COLO829 (cell line): ENCODE measurements at regions not wholly inside any gene's neighbourhood (a gene's known extent, or its start where the extent isn't known, plus 50 kb on each side); places are given as distances from the start of the nearest gene placed in this dataset.

ENCODE experiments used
- DNase-seq: peaks from one replicate; pipeline ENCODE4 v3.0.0; 2012; ENCODE audit warnings: low spot score

DNA sequence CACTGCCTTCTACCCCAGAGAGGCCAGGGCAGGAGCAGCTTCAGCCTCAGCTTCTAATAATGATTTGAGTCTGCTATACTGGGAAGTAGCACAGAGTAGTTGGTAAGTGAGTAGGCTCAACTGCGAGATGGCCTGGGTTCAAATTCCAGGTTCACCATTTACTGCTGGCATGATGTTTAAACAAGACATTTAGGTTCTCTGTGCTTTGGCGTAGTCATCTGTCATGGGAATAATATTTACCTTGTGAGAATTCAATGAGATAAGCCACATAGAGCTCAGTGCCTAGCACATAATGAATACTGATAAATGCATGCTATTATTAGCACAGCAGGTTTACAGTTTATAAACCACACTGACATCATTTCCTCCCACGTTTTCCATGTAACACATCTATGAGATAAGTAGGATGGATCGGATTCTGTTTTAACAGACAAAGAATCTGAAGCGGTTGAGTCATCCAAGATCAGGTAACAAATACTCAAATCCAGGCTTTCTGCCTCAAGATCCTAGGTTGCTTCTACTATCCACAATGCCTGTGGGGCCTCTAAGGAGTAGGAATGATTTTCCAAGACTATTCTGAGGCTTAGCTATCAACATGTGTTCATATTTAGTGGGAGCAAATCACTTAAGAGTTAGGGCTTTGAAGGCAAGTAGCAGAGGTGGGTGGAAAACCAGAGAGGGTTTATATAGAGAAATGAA is 72.9 kb upstream of the DTNBP1 start:
- DNase-seq = peak; percentile 46

DNA sequence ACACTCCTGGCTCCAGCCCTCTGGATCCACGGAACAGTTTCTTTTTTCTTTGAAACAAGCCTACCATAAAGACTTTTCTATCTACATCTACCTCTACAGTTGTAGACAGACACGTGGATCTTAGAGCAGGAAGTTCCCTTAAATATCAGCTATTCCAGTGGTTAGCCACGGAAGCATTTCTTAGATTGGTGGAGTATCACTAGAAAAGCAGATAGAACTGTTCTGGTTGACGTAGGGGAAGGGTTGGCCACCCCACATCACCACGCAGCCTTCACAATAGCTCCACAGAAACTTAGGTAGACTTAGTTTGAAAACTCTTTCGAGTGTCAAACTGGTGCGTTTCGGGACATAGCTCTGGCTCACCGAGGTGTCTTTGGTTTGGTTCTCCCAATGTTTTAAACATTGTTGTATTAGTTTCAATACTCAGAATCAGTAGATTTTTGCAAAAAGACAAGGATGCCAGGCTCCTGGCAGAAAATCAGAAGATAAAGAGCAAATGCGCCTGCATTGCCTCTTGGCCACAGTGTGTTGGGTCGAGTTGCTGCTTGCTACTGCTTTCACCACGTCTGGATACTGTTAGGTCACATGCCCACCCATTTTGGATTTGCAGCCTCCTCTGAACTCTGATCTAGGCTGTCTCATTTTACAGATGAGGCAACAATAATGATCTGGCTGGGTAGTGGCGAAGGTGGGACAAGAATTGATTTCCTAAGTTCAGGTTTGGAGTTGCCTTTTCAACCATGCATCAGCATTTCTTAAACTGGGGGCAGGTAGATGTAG is 71.5 kb upstream of the DTNBP1 start:
- no peak for DNase-seq

DNA sequence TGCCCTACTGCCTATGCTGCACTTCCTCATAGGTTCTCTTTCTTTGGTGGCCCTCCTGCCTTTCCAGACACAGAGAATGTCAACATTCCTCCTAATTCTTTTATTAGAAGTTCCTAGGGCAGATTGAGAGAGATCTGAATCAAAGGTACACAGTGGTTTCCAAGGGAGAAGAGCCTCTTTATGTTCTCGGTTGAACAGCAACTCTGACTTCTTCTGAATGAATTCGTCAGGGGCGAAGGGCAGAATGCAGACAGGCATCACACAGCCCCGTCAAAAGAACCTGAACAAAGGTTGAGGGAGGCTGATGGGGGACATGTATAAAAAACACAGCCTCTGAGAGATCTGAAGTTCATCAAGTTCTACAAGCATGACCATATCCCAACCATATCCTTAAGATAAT is 68.1 kb upstream of the DTNBP1 start:
- DNase-seq = no peak

DNA sequence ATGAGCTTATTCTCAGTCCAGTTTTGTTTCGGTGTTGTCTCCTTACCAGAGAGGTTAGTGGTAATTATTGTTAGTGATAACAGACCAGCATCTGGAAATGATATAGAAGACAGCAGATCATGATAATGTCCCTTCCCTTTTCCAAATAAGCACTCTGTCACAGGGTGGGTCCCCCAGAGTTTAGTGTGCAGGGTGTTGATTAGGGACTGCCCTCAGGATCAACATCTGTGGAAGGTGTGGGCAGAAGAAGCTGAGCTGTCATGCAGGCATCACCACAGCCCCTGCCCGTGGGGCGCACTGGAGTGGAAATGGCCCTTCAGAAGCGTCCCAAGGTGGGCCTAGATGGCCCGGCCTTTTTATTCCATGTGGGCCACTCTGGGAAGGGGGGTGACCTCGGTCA is 67.6 kb upstream of the DTNBP1 start:
- DNase-seq = no peak

DNA sequence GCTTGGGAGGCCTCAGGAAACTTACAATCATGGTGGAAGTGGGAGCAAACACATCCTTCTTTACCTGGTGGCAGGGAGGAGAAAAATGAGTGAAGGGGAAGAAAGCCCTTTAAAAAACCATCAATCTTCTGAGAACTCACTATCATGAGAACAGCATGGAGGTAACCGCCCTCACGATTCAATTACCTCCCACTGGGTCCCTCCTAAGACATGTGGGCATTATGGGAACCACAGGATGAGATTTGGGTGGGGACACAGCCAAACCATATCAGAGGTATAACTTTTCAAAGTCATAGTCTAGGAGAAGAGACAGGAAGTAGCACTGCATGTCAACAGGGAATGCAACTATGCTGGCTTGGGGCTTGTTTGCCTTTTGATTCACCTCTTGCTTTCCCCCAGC is 59.9 kb upstream of the DTNBP1 start:
- DNase-seq = no peak

DNA sequence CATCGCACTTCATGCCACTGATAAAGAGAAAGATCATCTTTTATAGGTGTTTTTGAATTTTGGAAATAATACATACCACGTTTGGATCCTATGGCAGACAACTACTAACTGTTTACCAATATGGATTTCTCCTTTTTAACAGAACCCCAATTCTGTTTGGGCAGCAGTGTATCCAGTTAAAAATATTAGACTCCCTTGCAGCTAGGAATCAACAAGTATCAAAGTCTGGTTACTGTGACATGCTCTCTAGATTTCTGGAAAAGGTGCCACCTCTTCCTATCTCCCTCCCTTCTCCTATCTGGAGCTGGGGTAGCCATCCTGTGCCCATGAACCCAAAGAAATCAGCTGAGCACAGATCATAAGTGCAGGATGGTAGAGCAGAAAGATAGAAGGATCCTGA is 54.1 kb upstream of the DTNBP1 start:
- no peak for DNase-seq

DNA sequence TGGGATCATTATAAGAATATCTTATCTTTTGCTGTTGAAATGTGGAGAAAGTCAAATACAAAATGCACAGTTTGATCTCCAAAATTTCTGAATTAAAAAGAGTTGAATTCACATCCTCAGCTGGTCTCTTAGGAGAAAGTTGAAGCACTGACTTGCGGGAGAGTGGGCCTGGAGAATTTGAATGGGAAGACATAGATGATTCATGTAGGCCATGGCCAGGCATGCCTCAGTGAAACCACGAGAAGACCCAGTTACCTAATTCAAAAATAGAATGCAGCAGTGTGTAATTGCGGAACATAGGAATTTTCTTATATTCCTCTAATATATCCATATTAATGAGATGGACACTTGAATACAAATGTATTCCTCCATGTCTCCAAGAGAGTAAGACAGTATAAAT is 53.0 kb upstream of the DTNBP1 start:
- DNase-seq = no peak

DNA sequence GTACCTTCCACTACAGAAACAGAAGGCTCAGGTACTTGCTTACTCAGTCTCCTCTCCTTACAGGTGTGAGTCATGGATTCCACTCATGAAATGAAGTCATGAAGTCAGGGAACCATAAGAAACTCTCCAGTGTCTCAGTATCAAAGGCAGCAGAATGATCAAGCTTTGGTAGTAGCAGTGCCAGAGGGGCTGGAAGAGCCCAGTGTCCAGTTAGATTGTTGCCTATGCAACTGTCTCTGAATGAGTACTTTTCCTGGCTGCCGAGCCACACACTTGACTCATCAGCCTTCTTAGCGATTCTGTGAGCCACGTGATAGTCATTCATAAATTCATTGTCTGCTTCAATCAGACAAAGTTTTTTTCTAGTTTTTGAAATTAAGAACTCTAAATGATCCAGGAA is 52.2 kb upstream of the DTNBP1 start:
- peak; percentile 79 for DNase-seq

DNA sequence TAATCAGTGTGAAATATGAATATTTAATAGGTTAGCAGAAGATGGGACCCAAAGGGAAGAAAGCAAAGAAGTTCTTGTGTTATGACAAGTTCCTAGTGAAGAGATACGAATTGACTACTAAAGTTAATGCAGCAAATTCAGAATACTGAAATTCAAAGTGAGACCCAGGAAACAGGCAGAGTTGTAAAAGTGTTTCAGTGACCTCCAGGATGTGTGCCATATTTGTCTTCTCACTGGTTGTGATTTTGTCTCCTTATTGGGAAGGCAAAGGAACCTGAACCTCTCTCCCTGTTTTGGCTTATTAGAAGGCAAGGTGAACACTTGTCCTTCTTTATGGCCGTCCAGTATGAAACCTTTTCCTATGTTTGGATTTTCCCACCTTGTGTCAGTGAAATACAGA is 51.8 kb upstream of the DTNBP1 start:
- DNase-seq = no peak

DNA sequence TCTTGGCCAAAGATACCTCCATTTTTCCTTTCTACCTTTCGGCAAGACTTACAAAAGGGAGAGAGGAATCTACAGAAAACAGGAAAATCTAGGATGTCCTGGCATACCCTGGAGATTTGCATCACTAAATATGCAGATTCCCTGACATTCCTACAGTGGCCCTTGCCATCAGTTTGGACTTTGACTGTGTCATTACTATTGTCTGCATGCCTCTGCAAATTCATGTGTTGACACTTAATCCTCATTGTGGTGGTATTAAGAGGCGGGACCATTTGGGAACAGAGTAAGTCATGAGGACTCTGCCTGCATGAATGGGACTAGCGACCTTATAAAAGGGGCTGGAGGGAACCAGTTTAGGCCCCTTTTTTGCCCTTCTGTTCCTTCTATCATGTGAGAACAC is 50.5 kb upstream of the DTNBP1 start:
- DNase-seq = no peak

DNA sequence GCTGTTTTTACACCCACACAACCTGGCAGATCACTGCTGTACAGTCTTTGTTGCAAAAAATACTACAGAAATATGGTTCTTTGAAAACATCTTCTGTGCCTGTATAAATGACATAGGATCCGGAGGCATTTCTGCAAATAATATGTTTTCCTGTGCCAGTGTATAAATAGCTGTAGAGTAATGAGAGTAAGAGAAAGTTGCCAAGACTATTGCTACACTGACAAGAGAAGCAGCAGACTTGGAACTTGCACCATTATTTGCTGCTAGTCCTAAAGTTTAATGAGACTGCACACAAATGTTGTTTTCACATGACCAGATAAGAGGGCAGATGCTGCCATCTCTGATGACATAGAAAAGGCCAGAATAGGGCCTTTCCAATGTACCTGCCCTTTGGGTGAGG is 50.0 kb upstream of the DTNBP1 start:
- DNase-seq = no peak
